HL-60 (cell line): ENCODE measurements at regions not wholly inside any gene's neighbourhood (a gene's known extent, or its start where the extent isn't known, plus 50 kb on each side); places are given as distances from the start of the nearest gene placed in this dataset.

Experiments used
- DNase-seq, 2 experiments: peaks; one replicate each; pipeline ENCODE4 v3.0.0-alpha.2; 2010 to 2020; ENCODE audit warnings: low read depth in 1 of 2, low spot score in 1 of 2
- H3K27ac ChIP-seq: fragments of 250-450 bp; sonication (Bioruptor Pico); replicated peaks from 2 replicates; pipeline ENCODE4 v1.5.1; 2020; ENCODE audit warnings: mild to moderate bottlenecking, moderate library complexity
- H3K27me3 ChIP-seq: fragments of 250-450 bp; sonication (Bioruptor Pico); 2 replicates; pipeline ENCODE4 v1.5.1; 2021; ENCODE audit warnings: mild to moderate bottlenecking, moderate library complexity; ENCODE audit not compliant: insufficient read depth, poor library complexity, severe bottlenecking
- H3K4me3 ChIP-seq: replicated peaks from 2 replicates; pipeline ENCODE4 v1.5.1; 2011; ENCODE audit warnings: mild to moderate bottlenecking, control low read depth, low read length; ENCODE audit not compliant: insufficient read depth
- GABPA ChIP-seq: IDR thresholded peaks from 2 replicates; pipeline ENCODE4 v1.6.1; 2012; ENCODE audit warnings: low read depth
- POLR2AphosphoS5 ChIP-seq: IDR thresholded peaks from 2 replicates; pipeline ENCODE4 v1.6.1; 2012; ENCODE audit warnings: low read depth
- SPI1 ChIP-seq: IDR thresholded peaks from 2 replicates; pipeline ENCODE4 v1.6.1; 2012; ENCODE audit warnings: low read depth, mild to moderate bottlenecking, borderline replicate concordance
- TF ChIP-seq, protein P1 (sequence below): IDR thresholded peaks from 2 replicates; pipeline ENCODE4 v1.6.1; 2012; ENCODE audit warnings: low read depth; ENCODE audit not compliant: insufficient replicate concordance
- TF ChIP-seq, protein P2 (sequence below): IDR thresholded peaks from one replicate; pipeline ENCODE4 v1.5.1; 2011; ENCODE audit warnings: low read length, control low read depth, inconsistent platforms; ENCODE audit not compliant: insufficient read depth

DNA sequence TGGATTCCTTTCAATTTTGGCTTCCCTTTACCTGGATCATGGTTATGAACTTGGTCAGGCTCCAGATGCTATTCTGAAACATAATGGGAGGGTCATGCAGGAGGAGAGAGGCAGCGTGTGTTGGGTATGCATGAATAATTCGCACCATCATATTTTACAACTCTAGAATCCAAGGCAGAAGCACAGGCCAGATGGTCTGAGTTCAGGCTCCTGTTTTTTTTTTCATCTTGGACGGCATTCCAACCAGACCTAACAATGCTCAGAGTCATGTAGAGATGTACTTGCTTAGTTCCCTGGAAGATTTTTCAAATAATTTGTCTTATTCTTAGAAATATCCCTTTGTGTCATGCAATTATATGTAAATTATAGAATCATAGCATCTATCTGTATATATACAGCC, 393.5 kb downstream of the JRKL start:
- Histone ChIP-seq H3K27me3 (no peaks in the 10 kb centered on the region), H3K27ac (no peak overlapping the region), H3K4me3 (no peak overlapping the region)
- TF ChIP-seq SPI1 (no peak), POLR2AphosphoS5 (no peak), GABPA (no peak)
- TF ChIP-seq, protein P1, sequence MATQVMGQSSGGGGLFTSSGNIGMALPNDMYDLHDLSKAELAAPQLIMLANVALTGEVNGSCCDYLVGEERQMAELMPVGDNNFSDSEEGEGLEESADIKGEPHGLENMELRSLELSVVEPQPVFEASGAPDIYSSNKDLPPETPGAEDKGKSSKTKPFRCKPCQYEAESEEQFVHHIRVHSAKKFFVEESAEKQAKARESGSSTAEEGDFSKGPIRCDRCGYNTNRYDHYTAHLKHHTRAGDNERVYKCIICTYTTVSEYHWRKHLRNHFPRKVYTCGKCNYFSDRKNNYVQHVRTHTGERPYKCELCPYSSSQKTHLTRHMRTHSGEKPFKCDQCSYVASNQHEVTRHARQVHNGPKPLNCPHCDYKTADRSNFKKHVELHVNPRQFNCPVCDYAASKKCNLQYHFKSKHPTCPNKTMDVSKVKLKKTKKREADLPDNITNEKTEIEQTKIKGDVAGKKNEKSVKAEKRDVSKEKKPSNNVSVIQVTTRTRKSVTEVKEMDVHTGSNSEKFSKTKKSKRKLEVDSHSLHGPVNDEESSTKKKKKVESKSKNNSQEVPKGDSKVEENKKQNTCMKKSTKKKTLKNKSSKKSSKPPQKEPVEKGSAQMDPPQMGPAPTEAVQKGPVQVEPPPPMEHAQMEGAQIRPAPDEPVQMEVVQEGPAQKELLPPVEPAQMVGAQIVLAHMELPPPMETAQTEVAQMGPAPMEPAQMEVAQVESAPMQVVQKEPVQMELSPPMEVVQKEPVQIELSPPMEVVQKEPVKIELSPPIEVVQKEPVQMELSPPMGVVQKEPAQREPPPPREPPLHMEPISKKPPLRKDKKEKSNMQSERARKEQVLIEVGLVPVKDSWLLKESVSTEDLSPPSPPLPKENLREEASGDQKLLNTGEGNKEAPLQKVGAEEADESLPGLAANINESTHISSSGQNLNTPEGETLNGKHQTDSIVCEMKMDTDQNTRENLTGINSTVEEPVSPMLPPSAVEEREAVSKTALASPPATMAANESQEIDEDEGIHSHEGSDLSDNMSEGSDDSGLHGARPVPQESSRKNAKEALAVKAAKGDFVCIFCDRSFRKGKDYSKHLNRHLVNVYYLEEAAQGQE, result no peak
- TF ChIP-seq, protein P2, sequence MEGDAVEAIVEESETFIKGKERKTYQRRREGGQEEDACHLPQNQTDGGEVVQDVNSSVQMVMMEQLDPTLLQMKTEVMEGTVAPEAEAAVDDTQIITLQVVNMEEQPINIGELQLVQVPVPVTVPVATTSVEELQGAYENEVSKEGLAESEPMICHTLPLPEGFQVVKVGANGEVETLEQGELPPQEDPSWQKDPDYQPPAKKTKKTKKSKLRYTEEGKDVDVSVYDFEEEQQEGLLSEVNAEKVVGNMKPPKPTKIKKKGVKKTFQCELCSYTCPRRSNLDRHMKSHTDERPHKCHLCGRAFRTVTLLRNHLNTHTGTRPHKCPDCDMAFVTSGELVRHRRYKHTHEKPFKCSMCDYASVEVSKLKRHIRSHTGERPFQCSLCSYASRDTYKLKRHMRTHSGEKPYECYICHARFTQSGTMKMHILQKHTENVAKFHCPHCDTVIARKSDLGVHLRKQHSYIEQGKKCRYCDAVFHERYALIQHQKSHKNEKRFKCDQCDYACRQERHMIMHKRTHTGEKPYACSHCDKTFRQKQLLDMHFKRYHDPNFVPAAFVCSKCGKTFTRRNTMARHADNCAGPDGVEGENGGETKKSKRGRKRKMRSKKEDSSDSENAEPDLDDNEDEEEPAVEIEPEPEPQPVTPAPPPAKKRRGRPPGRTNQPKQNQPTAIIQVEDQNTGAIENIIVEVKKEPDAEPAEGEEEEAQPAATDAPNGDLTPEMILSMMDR, result no peak
- DNase-seq, result no peak

DNA sequence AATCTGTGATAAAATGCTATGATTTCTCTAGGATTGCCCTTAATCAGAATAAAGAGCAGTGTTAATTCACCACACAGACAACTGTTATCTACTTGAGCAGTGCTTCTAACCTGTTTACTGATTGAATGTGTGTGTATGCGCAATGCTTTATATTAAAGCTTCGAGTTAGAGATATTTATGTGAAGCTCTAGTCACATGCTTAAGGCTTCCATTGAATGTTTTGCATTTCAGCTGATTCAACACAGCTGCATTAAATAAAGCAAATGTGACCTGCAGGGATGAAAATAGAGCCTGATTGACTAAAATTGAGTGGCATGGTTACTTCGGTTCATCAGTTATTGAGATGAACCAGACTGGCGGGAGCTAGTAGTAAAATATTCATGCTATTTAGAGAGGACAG, 395.3 kb downstream of the JRKL start:
- no peak for DNase-seq
- no peaks in the 10 kb centered on the region for H3K27me3 ChIP-seq
- H3K4me3 ChIP-seq, result no peak overlapping the region
- no peak for TF ChIP-seq SPI1
- TF ChIP-seq, protein P1, result no peak
- no peak overlapping the region for H3K27ac ChIP-seq

DNA sequence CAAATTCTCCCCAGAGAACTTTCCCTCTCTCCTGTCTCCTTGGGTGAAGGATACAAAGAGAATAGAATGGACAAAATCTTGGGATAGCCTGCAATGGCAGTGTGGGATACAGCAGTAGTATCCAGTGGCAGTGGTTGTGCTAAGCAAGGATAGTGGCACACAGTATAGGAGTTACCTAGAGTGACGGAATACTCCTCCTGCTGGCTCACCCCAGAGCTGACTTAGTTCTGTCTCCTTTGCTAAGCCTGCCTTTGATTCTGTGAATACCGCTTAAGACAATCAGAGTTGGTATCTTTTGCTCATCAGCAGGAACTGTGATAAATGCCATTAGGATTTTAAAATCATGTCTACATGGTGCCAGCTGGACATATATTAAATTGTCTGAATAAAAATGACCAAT, 404.3 kb downstream of the JRKL start:
- no peak for DNase-seq
- Histone ChIP-seq H3K4me3 (no peak overlapping the region), H3K27ac (no peak overlapping the region), H3K27me3 (no peaks in the 10 kb centered on the region)
- no peak for TF ChIP-seq POLR2AphosphoS5
- TF ChIP-seq, protein P1, result no peak
- TF ChIP-seq, protein P2, result no peak
- TF ChIP-seq SPI1, result no peak
- no peak for TF ChIP-seq GABPA

DNA sequence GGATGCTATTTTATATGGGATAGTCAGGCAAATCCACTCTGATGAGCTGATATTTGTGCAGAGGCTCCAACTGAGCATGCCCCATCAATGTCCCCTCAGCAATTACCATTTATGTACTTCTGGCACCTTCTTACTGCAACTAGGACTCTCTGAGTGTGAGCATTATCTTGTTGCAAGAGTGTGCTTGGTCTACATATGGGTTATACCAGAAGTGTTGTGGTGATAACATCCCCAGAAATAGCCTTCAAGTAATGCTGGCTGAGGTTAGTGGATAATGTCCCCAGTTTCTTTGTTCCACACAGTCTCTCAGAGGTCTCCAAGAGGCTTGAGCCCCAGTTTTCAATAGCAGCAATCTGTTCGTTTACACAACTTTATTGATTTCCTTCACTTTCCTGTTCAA, 408.6 kb downstream of the JRKL start:
- TF ChIP-seq, protein P1, result no peak
- TF ChIP-seq POLR2AphosphoS5 (no peak), GABPA (no peak), SPI1 (no peak)
- TF ChIP-seq, protein P2, result no peak
- H3K4me3 ChIP-seq, result no peak overlapping the region
- no peaks in the 10 kb centered on the region for H3K27me3 ChIP-seq
- no peak overlapping the region for H3K27ac ChIP-seq
- no peak for DNase-seq
